ENCODE measurements at regions not wholly inside any gene's neighbourhood (a gene's known extent, or its start where the extent isn't known, plus 50 kb on each side); places are given as distances from the start of the nearest gene placed in this dataset.

DNA sequence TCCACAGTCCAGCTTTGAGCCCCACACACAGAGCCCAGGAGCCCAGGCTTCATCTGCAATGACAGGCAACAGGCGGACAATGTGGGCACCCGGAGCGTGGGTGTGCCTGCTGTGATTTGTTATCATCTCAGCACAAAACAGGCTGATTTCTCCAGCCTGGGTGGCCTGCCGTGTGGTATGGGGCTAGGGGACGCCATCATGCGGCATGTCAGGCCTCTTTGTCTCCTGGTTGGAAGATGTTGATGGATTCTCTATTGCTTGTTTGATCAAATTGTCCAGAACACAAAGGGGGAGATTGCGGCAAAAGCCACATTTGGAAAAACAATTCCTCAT lies 147.1 kb downstream of the KIF26A start:
- TF ChIP-seq CTCF (optimal IDR thresholded peaks at IDR 0.05 in 1 of 3, IDR thresholded peaks at IDR 0.05 in 1 of 3, conservative IDR thresholded peaks at IDR 0.05 in 1 of 3; ENCODE audit: extremely low read depth in 1 of 3, insufficient read depth in 2 of 3, low read length in 3 of 3) (no peak), EZH2 (IDR thresholded peaks at IDR 0.05; ENCODE audit: low read length) (no peak)
